ENCODE measurements at regions not wholly inside any gene's neighbourhood (a gene's known extent, or its start where the extent isn't known, plus 50 kb on each side); places are given as distances from the start of the nearest gene placed in this dataset.

- intact Hi-C loops (cut with micrococcal nuclease), result no loop called here
These were observed 180.8 kb upstream of the HEY2 start for GRCh38 chr6:125568609-125569008.

GRCh38 chr6:125570526-125570925 lies 178.9 kb upstream of the HEY2 start:
- intact Hi-C loops (cut with micrococcal nuclease), result no loop called here
- POLR2A ChIA-PET, result no interaction called here

More at GRCh38 chr6:125568609-125569008, 180.8 kb upstream of the HEY2 start:
- Histone ChIP-seq H3K9ac (replicated peaks; ENCODE audit: extremely low read depth, insufficient read depth, low read length) (no peak overlapping the region), H4K20me1 (replicated peaks; ENCODE audit: control insufficient read depth, extremely low read depth, insufficient read depth, low read length) (no peaks in the 10 kb centered on the region), H3K4me3 (replicated peaks in 1 of 3; ENCODE audit: insufficient read depth in 1 of 3, low read depth in 1 of 3, low read length in 3 of 3) (no peak overlapping the region), H3K9me3 (replicated peaks; ENCODE audit: control insufficient read depth, insufficient read depth, low read length) (no peaks in the 10 kb centered on the region), H3K4me1 (ENCODE audit: control insufficient read depth, extremely low read depth, insufficient read depth, low read length) (no peaks in the 10 kb centered on the region), H3K9me1 (replicated peaks; ENCODE audit: control insufficient read depth, extremely low read depth, insufficient read depth, low read length) (no peaks in the 10 kb centered on the region), H3K79me2 (ENCODE audit: control insufficient read depth, insufficient read depth, low read length) (no peaks in the 10 kb centered on the region), H3K36me3 (ENCODE audit: control insufficient read depth in 2 of 2, extremely low read depth in 1 of 2, insufficient read depth in 2 of 2, low read length in 2 of 2) (no peaks in the 10 kb centered on the region), H3K27me3 (ENCODE audit: control insufficient read depth in 2 of 2, insufficient read depth in 2 of 2, low read length in 2 of 2) (peaks cover 5 to 13% of the 10 kb centered on the region in 2 experiments), H3K27ac (ENCODE audit: insufficient read depth, low read depth, low read length) (no peak overlapping the region), H2AFZ (ENCODE audit: low read depth, low read length) (no peak overlapping the region), H3K4me2 (ENCODE audit: insufficient read depth, low read length) (no peak overlapping the region)
- dilution Hi-C loops (cut with MboI; ENCODE audit: extremely low pct_ligation_motif_present, low sequenced_read_pairs), result no loop called here
- BruUV-seq (replicated peaks), result no TSS peak
- ChIA-PET POLR2A (no interaction called here), CTCF (interaction anchor here (0.8 kb wide), 1 partner anchor 11 kb away, joined by 3 read pairs; no protein-coding TSS in a partner anchor)
- TF ChIP-seq POLR2AphosphoS5 (IDR thresholded peaks at IDR 0.05; ENCODE audit: insufficient read depth, low read depth, low read length), result no peak
- TF ChIP-seq, protein P1, sequence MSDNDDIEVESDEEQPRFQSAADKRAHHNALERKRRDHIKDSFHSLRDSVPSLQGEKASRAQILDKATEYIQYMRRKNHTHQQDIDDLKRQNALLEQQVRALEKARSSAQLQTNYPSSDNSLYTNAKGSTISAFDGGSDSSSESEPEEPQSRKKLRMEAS (IDR thresholded peaks at IDR 0.05; ENCODE audit: insufficient read depth, insufficient read length), result no peak
- no peak for TF ChIP-seq POLR2A (IDR thresholded peaks at IDR 0.05; ENCODE audit: low read depth, low read length)
- no peak for TF ChIP-seq EZH2 (IDR thresholded peaks at IDR 0.05; ENCODE audit: borderline replicate concordance, low read depth, low read length, severe bottlenecking)
- TF ChIP-seq GATA2 (IDR thresholded peaks at IDR 0.05; ENCODE audit: insufficient read depth, insufficient read length, low read depth, low read length), result no peak
- no peak for TF ChIP-seq JUN (IDR thresholded peaks at IDR 0.05; ENCODE audit: borderline replicate concordance, insufficient read depth, insufficient read length, low read depth)
- TF ChIP-seq FOS (IDR thresholded peaks at IDR 0.05; ENCODE audit: borderline replicate concordance, insufficient read depth, low read length), result no peak
- DNase-seq (ENCODE audit: low read depth, low spot score) (no peak), FAIRE-seq (no peak)

More at GRCh38 chr6:125570526-125570925, 178.9 kb upstream of the HEY2 start:
- DNase-seq (ENCODE audit: low read depth, low spot score) (no peak), FAIRE-seq (no peak)
- no peaks in the 10 kb centered on the region for H3K79me2 ChIP-seq (ENCODE audit: control insufficient read depth, insufficient read depth, low read length)
- H3K9me3 ChIP-seq (replicated peaks; ENCODE audit: control insufficient read depth, insufficient read depth, low read length), result no peaks in the 10 kb centered on the region
- H3K27ac ChIP-seq (ENCODE audit: insufficient read depth, low read depth, low read length), result no peak overlapping the region
- CTCF ChIA-PET, result no interaction called here
- peaks cover 5 to 22% of the 10 kb centered on the region in 2 experiments for H3K27me3 ChIP-seq (ENCODE audit: control insufficient read depth in 2 of 2, insufficient read depth in 2 of 2, low read length in 2 of 2)
- no peaks in the 10 kb centered on the region for H4K20me1 ChIP-seq (replicated peaks; ENCODE audit: control insufficient read depth, extremely low read depth, insufficient read depth, low read length)
- BruUV-seq (replicated peaks), result no TSS peak
- no peaks in the 10 kb centered on the region for H3K4me1 ChIP-seq (ENCODE audit: control insufficient read depth, extremely low read depth, insufficient read depth, low read length)
- no peak overlapping the region for H3K9ac ChIP-seq (replicated peaks; ENCODE audit: extremely low read depth, insufficient read depth, low read length)
- dilution Hi-C loops (cut with MboI; ENCODE audit: extremely low pct_ligation_motif_present, low sequenced_read_pairs), result no loop called here
- no peaks in the 10 kb centered on the region for H3K9me1 ChIP-seq (replicated peaks; ENCODE audit: control insufficient read depth, extremely low read depth, insufficient read depth, low read length)
- H3K36me3 ChIP-seq (ENCODE audit: control insufficient read depth in 2 of 2, extremely low read depth in 1 of 2, insufficient read depth in 2 of 2, low read length in 2 of 2), result no peaks in the 10 kb centered on the region
- H3K4me3 ChIP-seq (replicated peaks in 1 of 3; ENCODE audit: insufficient read depth in 1 of 3, low read depth in 1 of 3, low read length in 3 of 3), result no peak overlapping the region
- TF ChIP-seq POLR2A (IDR thresholded peaks at IDR 0.05; ENCODE audit: low read depth, low read length) (no peak), FOS (IDR thresholded peaks at IDR 0.05; ENCODE audit: borderline replicate concordance, insufficient read depth, low read length) (peak; percentile 15), GATA2 (IDR thresholded peaks at IDR 0.05; ENCODE audit: insufficient read depth, insufficient read length, low read depth, low read length) (peak; percentile 46)
- no peak overlapping the region for H3K4me2 ChIP-seq (ENCODE audit: insufficient read depth, low read length)
- no peak overlapping the region for H2AFZ ChIP-seq (ENCODE audit: low read depth, low read length)

All from endothelial cell of umbilical vein (primary cell).